Natural killer cell (primary cell): ENCODE measurements at regions not wholly inside any gene's neighbourhood (a gene's known extent, or its start where the extent isn't known, plus 50 kb on each side); places are given as distances from the start of the nearest gene placed in this dataset.

Experiments used
- ATAC-seq, 3 donors: fragments of 150-1000 bp in 2 of 3; fragments of 200-7000 bp in 1 of 3; cut with Tn5 transposase; 1 replicate in 1 of 3; 2 replicates in 2 of 3; pipeline ENCODE4 v1.10.0; 2021; ENCODE audit warnings: mild to moderate bottlenecking in 2 of 3, moderate library complexity in 2 of 3
- DNase-seq, 2 donors: peaks; one replicate each; pipeline versions ENCODE4 v3.0.0 to v3.0.0-alpha.2; 2013 to 2021; ENCODE audit warnings: mixed read lengths in 1 of 2
- H3K27ac ChIP-seq: one replicate; pipeline ENCODE4 v1.5.1; 2013; ENCODE audit warnings: mild to moderate bottlenecking, low read length
- H3K27me3 ChIP-seq: one replicate; pipeline ENCODE4 v1.6.1; 2013; ENCODE audit warnings: low read length; ENCODE audit not compliant: control insufficient read depth, insufficient read depth
- H3K36me3 ChIP-seq: one replicate; pipeline ENCODE4 v1.6.1; 2013; ENCODE audit warnings: low read length; ENCODE audit not compliant: control insufficient read depth, insufficient read depth
- H3K4me1 ChIP-seq: one replicate; pipeline ENCODE4 v1.6.1; 2013; ENCODE audit warnings: low read length; ENCODE audit not compliant: control insufficient read depth, insufficient read depth
- H3K4me3 ChIP-seq: one replicate; pipeline ENCODE4 v1.5.1; 2013; ENCODE audit warnings: low read length
- H3K9me3 ChIP-seq: one replicate; pipeline ENCODE4 v1.6.1; 2013; ENCODE audit warnings: low read length; ENCODE audit not compliant: control insufficient read depth, insufficient read depth
- H3K27ac Mint-ChIP-seq, 2 donors: one replicate each; pipeline ENCODE4 v1.8.0; 2022; ENCODE audit warnings: mild to moderate bottlenecking in 2 of 2, mixed read lengths in 2 of 2, moderate library complexity in 1 of 2
- H3K27me3 Mint-ChIP-seq, 2 donors: one replicate each; pipeline ENCODE4 v1.8.0; 2022; ENCODE audit warnings: low read depth in 2 of 2, mixed read lengths in 2 of 2
- H3K36me3 Mint-ChIP-seq: one replicate; pipeline ENCODE4 v1.8.0; 2022; ENCODE audit warnings: mixed read lengths
- H3K4me1 Mint-ChIP-seq, 2 donors: one replicate each; pipeline ENCODE4 v1.8.0; 2022; ENCODE audit warnings: mixed read lengths in 2 of 2
- H3K4me3 Mint-ChIP-seq: one replicate; pipeline ENCODE4 v1.8.0; 2022; ENCODE audit warnings: mild to moderate bottlenecking, moderate library complexity, mixed read lengths
- H3K9me3 Mint-ChIP-seq, 2 donors: one replicate each; pipeline ENCODE4 v1.8.0; 2022; ENCODE audit warnings: mixed read lengths in 2 of 2
- CTCF ChIP-seq: fragments of 200-600 bp; IDR thresholded peaks from one replicate; pipeline ENCODE4 v1.8.0; 2022; ENCODE audit warnings: antibody characterized with exemption
- WGBS: methylation state at CpG from one replicate; pipeline ENCODE4 v1.1.7; 2013; ENCODE audit warnings: missing lambda C conversion rate; ENCODE audit not compliant: insufficient coverage; 5-methylcytosine and 5-hydroxymethylcytosine counted together
- intact Hi-C: fragments of 100-400 bp; cut with micrococcal nuclease; formaldehyde crosslinking; loops from one replicate; pipeline ENCODE4 v1.14.2; 2022

- Histone ChIP-seq H3K4me3 (no peak overlapping the region), H3K27me3 (no peaks in the 10 kb centered on the region), H3K9me3 (peaks cover 6% of the 10 kb centered on the region), H3K27ac (no peak overlapping the region), H3K36me3 (no peaks in the 10 kb centered on the region), H3K4me1 (no peaks in the 10 kb centered on the region)
- ATAC-seq: no peak
- no peak overlapping the region for H3K4me3 Mint-ChIP-seq
- WGBS: 85% methylated on average over 1 of the region's 2 CpGs
- TF ChIP-seq CTCF: no peak
- H3K27ac Mint-ChIP-seq: no peak overlapping the region
- no peak for DNase-seq
- H3K36me3 Mint-ChIP-seq: peaks cover 4% of the 10 kb centered on the region
- no peaks in the 10 kb centered on the region for H3K4me1 Mint-ChIP-seq
- H3K27me3 Mint-ChIP-seq: no peaks in the 10 kb centered on the region
- intact Hi-C loops: loop anchor here (10.0 kb wide), 1 partner anchor 62 kb away; no protein-coding TSS in a partner anchor
- H3K9me3 Mint-ChIP-seq: peaks cover 17 to 22% of the 10 kb centered on the region in 2 donors
These were observed 986.0 kb downstream of the DSC3 start for GRCh38 chr18:30056528-30056927.

- H3K9me3 ChIP-seq: no peaks in the 10 kb centered on the region
- Mint-ChIP-seq H3K9me3 (peaks cover 5 to 6% of the 10 kb centered on the region in 2 donors), H3K27me3 (no peaks in the 10 kb centered on the region), H3K27ac (no peak overlapping the region), H3K4me3 (no peak overlapping the region), H3K36me3 (no peaks in the 10 kb centered on the region), H3K4me1 (no peaks in the 10 kb centered on the region)
- 70% methylated on average over 5 of the region's 5 CpGs for WGBS
- H3K27me3 ChIP-seq: no peaks in the 10 kb centered on the region
- no peak overlapping the region for H3K4me3 ChIP-seq
- no peaks in the 10 kb centered on the region for H3K36me3 ChIP-seq
- intact Hi-C loops: no loop called here
- TF ChIP-seq CTCF: no peak
- no peak for DNase-seq
- H3K4me1 ChIP-seq: no peaks in the 10 kb centered on the region
- ATAC-seq: no peak
- no peak overlapping the region for H3K27ac ChIP-seq
These were observed 998.0 kb downstream of the DSC3 start for GRCh38 chr18:30044496-30044895.

GRCh38 chr18:30039201-30039600 lies 1003.3 kb downstream of the DSC3 start:
- H3K27me3 Mint-ChIP-seq: no peaks in the 10 kb centered on the region
- peaks cover 8 to 13% of the 10 kb centered on the region in 2 donors for H3K9me3 Mint-ChIP-seq
- H3K4me1 ChIP-seq: no peaks in the 10 kb centered on the region
- H3K27ac ChIP-seq: no peak overlapping the region
- no peaks in the 10 kb centered on the region for H3K27me3 ChIP-seq
- H3K4me3 Mint-ChIP-seq: no peak overlapping the region
- DNase-seq (no peak), ATAC-seq (no peak)
- no peaks in the 10 kb centered on the region for H3K4me1 Mint-ChIP-seq
- no peak overlapping the region for H3K27ac Mint-ChIP-seq
- peaks cover 14% of the 10 kb centered on the region for H3K9me3 ChIP-seq
- no peaks in the 10 kb centered on the region for H3K36me3 ChIP-seq
- H3K4me3 ChIP-seq: no peak overlapping the region
- TF ChIP-seq CTCF: no peak
- intact Hi-C loops: loop anchor here (10.0 kb wide), 1 partner anchor 54 kb away; no protein-coding TSS in a partner anchor
- H3K36me3 Mint-ChIP-seq: no peaks in the 10 kb centered on the region

GRCh38 chr18:30034818-30035217 lies 1007.7 kb downstream of the DSC3 start:
- intact Hi-C loops: loop anchor here (10.0 kb wide), 1 partner anchor 50 kb away; no protein-coding TSS in a partner anchor
- WGBS: 87% methylated on average over 2 of the region's 3 CpGs
- Histone ChIP-seq H3K9me3 (peaks cover 14% of the 10 kb centered on the region), H3K4me1 (no peaks in the 10 kb centered on the region), H3K4me3 (no peak overlapping the region), H3K36me3 (no peaks in the 10 kb centered on the region), H3K27me3 (no peaks in the 10 kb centered on the region), H3K27ac (no peak overlapping the region)
- no peaks in the 10 kb centered on the region for H3K36me3 Mint-ChIP-seq
- H3K9me3 Mint-ChIP-seq: peaks cover 13 to 20% of the 10 kb centered on the region in 2 donors
- no peak overlapping the region for H3K27ac Mint-ChIP-seq
- no peak for TF ChIP-seq CTCF
- DNase-seq: no peak
- H3K4me1 Mint-ChIP-seq: no peaks in the 10 kb centered on the region
- H3K4me3 Mint-ChIP-seq: no peak overlapping the region
- no peak for ATAC-seq
- H3K27me3 Mint-ChIP-seq: no peaks in the 10 kb centered on the region
